Inflammatory macrophage treated with lipopolysaccharide for 1 hour (primary cell): ENCODE measurements at regions not wholly inside any gene's neighbourhood (a gene's known extent, or its start where the extent isn't known, plus 50 kb on each side); places are given as distances from the start of the nearest gene placed in this dataset.
"Not testable (repeated sequence)": the region's sequence is repeated elsewhere in the genome, so short reads cannot be mapped to it uniquely, and the experiment has no call there.

ENCODE experiments used
- DNase-seq, 2 donors: peaks; one replicate each; pipeline ENCODE4 v3.0.0-alpha.2; 2020 to 2022

DNA sequence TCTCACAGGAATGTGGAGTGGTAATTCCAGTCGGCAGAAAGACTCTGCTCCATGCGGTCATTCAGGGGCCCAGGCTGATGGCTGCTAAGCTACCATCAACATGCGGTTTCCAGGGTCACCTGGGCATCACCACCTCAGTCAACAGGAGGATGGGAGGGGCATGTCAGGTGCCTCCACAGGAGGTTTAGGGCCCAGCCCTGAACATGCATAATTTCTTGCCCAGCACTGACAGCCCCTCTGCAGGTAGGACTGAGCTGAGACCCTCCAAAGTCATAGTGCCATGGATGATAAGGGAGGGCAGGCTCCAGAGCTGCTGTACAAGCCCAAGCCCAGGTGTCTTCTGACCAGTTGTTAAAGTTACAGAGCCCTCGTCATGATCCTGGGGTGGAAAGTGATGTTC is 244.0 kb upstream of the SFSWAP start:
- no peak for DNase-seq

DNA sequence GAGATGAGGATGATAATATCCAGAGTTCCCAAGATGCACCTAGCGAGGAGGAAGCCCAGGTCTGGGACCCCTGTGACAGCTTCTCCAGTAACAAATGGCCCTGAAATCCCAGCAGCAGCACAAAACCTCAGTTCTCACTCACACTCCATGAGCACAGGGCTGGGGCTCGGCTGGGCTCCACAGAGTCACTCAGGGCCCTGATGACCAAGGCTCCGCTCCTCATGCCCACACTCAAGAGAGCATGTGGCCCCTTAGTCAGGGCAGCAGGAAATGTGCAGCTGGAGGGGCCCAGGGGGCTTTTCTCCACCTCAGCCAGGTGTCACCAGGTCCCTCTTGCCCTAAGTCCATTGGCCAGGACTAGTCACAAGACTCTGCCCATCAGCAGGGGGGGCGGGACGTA is 242.7 kb upstream of the SFSWAP start:
- DNase-seq, result no peak

DNA sequence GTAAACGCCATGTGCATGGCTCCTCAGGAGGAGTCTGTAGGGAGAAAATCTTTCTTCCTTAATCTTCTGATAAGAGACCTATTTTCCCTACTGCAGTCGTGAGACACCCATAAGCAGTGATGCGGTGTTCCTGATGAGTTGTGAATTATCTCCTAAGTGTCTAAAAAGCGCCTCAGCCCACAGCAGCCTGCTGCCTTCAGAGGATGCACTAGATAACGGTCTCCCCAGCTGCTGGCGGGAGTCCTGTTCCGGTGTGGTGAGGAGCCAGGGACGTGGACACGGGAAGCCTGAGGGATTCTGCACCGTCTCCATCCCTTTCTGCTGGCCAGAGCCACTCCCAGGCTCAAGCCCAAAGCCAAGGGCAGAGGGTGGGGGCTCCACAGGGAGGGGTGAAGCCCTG is 240.9 kb upstream of the SFSWAP start:
- not testable (repeated sequence) for DNase-seq

DNA sequence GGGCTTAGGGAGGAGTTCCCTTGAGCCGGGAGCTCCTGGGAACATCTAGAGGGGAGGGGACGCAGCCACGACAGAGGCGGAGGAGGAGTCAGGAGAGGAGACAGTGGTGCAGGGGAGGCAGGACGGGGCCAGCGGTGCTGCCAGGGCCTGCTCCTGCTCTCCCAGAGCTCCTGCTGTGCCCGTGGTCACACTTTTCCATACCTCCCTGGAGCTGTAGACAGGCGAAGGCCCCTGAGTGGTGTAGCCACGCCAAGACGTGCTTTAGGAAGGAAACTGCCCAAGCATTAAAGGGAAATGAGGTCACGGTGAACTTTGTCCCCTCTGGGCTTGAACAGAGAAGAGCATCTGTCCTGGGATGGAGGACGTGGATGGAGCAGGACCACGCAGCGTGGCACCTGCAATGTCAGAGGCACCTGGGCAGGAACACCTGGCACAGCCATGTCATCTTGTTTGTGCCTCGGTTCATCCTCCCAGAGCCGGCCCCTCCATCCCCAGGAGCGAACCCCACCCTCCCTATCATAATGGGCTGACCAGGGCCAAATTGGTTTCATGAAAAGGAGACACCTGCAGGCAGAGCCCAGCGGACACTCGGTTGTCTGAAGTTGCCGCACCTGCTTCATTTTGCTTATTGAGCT is 239.5 kb upstream of the SFSWAP start:
- no peak for DNase-seq

DNA sequence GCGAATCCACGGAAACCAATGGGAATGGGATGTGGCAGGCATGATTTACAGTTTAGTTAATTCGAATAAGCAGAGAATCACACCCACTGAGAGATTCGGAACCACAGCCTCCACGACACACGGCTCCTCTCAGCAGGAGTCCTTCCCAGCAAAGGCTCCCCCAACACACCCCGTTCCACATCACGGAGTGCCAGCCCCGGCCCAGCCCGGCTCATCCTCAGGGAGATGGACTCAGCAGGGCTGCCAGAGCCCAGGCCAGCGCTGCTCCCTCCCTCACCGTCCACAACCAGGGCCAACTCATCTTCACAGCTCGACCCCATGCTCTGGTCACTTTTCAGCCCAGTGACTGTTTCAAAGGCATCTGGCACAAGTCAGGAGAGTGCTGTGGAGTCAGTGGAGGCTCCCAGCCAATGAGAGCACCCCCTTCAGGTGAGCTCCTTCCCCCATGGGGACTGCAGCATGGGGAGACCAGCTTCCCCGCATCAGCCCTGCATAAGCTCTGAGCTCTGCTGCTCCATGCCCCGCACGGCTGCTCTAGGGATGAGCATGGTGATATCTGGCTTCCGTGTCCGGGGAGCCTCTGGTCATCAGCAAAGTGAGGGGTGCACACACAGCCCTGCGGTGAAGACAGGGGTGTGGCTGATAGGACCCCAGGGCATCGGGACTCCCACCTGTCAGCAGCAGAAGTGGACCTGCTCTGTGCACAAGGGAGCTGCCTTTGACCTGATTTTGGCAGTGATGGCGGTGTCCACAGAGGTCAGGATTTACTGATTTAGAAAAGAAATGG is 238.8 kb upstream of the SFSWAP start:
- no peak for DNase-seq

DNA sequence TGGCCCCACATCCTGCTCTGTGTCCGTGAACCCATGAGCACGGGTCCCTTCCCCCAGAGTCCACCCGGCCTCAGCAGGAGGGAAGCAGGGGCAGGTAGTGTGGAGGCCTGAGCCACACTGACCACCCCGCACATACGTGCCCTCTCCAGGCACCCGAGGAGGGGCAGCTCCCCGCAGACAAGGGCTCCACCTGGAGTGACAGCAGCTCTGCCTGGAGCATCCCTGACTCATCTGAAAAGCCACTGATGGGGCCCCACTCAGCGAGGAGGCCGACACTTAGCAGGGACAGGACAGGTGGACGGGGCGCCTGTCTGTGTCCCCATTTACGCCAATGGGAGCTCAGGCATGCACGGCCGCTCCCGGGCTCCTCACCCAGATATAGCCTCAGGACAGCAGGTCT is 237.6 kb upstream of the SFSWAP start:
- no peak for DNase-seq

DNA sequence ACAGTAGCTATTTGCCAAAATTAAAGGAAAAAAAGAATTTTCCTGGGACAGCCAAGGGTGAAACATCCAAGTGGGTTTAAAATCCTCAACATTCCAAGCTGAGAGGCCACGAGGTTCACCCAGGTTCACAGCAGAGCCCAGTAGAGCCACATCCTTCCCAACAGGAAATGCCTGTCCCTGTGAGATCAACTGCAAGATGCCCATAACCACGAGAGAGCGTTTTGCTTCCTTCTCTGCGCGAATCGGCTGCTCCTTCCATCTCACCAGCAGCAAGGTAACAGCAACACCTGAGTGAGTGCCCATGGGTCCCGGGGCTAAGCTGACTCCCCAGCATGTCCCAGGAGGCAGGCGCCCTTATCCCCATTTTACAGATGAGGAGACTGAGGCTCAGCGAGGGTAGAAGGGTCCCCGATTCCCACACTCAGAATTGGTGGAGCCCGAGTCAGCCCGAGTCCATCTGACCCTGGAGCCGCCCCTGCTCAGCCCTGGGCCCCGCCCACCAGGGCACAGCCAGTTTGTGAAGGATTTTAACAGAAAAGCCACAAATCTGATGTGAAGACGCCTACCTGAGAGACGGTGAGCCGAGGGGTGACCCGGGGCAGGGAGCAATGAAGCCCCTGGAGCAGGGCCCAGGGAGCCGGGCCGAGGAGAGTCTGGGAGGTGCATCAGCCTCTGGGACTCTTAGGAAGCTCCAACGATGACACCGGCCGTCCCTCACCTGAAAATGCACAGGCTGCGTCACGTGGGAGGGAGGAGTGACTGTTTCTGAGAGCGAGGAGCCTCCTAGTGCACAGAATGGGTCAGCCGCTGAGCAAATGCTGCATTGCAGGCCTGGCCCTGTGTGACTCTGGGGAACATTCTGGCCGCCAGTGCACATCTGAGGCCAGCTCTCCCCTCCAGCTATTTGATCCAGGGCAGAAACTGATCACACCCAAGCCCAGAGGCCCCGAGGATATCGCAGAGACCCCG is 236.9 kb upstream of the SFSWAP start:
- DNase-seq, result no peak

DNA sequence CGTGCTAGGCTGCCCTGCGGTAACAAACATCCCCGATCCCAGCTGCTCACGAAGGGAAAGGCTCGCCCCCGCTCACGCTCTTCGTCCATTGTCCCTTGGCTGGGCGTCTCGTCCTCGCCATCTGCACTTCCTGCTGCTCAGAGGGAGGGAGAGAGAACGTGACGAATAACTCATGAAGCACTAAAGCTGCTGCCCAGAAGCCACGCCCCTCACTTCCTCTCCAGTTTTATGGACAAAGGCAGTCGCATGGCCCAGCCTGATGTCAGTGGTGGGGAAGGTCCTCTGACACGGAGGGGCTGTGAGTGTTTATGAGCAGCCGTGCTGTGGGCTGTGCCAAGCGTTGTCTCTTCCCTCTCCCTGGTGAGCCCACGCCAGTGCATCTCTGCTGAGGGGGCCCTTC is 235.9 kb upstream of the SFSWAP start:
- DNase-seq, result not testable (repeated sequence)

DNA sequence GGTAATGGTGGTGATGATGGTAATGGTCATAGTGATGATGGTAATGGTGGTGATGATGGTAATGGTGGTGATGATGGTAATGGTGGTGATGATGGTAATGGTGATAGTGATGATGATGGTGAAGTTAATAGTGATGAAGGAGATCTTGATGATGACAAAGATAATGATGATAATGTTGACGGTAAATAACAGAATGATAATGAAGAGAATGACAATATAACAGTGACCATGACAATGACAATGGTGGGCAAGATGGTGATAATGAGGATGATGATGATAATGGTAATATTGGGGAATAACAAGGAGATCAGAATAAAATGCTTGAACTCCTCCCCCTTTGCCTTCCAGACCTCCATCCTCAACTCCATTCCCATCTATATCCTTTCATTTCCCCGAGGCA is 233.3 kb upstream of the SFSWAP start:
- no peak for DNase-seq

DNA sequence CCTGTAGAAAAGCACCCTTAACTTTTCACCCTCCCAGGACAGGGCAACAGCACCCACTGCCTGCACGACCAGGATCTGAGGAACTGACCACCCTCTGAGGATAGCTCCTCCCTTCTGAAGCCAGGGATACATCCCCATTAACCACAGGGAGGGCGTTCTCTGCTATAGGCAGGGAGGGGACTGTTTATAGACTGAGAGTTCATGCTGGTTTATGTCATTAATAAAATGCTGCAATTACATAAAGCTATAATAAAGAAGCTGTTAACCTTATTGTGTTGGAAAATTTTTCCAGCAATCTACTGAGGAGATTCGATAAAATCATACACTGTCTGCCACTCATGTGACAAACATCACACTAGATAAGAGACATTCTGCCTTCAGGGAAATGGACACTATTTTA is 232.4 kb upstream of the SFSWAP start:
- no peak for DNase-seq

DNA sequence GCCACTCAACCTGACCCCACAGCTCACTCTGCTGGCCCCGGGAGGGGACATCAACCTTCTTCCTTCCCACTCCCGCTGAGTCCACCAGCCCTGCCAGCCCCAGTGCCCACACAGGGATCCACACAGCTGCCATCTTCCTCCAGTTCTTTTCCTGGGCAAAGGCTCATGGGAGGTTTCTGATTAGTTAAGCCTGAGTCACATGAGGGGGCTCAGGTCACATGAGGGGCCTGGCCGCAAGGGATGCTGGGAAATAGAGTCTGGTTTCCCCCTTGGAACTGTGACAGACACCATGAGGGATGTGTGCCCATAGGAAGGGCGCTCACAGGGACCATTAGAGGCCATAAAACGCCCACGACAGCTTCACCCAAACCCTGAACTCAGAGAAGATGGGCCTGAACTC is 228.7 kb upstream of the SFSWAP start:
- DNase-seq, result no peak

DNA sequence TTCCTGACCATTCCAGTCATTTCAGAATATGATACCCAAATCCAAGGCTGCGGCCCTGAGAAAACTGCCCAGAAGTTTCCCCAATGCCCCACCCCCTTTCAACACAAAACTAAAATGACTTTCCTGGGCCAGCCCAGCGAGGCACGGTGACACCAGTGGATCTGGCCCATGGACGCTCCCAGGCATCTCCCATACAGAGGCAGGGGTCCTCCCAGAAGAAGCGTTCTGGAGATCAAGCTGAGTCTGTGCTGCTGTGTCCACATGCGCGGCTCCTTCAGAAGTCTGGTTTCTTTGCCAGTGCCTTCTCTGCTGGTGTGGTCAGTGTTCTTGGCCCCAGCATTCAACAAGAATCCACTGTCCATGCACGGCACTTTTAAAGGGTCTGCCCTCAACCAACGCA is 228.2 kb upstream of the SFSWAP start:
- no peak for DNase-seq

DNA sequence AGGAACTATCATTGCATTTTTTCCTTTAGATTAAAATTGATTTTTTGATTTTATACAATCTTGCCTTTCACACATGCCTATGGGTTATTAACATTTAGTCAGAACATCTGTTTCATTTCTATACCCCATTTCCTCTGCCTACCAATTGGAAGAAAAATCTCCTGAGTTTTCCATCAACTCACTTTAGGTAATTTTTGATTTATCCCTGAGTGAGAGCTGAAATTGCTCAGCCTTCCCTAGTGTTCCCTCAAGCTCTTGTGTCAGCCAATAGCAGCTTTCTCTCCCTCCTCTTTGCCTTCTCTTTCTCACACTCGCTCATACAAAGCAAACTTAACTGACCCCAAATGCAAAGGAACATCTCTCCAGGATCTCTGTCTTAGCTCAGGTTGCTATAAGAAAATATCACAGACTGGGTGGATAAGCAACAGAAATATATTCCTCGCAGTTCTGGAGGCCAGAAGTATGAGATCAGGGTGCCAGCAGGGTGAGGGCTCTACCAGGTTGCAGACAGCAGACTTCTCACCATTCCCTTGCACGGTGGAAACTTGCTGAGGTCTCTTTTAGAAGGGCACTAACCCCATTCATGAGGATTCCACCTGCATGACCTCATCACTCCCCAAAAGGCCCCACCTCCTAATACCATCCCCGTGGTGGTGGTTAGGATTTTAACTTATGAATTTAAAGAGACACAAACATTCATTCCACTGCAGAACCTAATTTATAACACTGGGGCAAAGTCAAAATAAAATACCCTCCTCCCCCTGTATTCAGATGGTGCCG is 224.2 kb upstream of the SFSWAP start:
- no peak for DNase-seq

DNA sequence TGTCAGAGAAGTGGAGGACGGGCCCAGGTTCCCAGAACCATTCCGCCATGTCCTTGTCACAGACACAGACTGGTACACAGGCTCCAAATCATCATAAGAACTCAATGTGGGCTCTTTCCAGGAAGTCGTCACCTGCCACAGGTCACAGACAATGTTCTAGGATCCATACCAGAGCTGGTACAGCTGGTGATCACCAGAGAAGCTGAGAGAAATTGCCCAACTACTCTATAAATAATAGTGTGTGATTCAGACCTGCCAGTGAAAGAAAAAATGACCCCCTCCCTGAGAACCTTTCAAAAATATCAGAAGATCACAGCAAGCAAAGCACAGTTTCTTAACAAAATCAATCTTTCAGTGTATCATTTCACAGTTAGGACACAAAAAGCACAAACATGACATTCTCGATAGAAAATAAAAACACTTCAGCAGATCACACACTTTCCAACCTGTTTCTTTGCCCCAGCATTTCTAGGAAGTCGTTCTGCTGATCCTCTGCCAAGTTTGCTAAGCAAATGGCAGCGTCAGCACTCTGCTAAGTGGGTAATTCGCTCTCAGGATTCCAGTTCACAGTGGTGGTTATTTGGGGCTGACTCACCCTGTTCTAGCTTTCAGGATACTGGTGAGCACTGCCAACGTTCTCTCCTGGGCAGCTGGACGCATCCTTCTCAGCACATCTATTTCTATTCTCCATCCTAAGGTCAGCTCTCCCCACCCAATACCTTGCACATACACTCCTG is 223.3 kb upstream of the SFSWAP start:
- no peak for DNase-seq

DNA sequence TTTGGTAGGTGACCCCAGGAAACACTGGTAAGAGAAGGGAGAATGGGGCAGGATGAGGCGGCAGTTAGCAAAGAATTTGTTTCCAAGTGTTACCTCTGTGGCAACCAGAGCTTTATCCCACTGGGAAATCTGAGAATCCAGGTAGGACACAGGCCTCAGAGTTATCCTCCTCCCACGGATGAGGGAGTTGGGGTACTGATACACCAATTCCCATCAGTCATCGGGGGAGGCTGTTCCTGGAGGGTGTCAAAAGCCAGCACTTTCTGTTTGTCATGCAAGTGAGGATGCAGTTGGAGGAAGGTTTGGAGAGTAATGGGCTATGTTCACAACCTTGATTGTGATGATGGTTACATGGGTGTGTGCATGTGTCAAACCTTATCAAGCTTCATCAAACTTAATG is 221.2 kb upstream of the SFSWAP start:
- no peak for DNase-seq

DNA sequence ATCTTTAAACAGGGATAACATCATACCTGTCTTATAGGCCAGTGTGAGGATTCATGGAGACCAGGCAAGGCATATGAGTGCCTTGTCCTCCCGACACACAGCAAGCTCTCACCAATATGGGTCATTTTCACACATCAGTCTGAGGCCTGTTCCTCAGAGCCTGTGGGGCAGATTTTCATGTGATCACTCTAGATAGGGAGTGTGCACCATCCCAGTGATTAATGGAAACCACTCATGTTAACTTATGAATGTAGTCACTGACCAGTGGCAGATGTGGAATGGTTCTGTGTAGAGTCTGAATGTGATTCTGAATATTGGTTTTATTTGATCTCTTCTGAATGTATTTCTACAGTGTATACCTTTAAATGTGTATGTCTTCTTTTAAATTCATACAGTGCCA is 219.7 kb upstream of the SFSWAP start:
- DNase-seq, result no peak

DNA sequence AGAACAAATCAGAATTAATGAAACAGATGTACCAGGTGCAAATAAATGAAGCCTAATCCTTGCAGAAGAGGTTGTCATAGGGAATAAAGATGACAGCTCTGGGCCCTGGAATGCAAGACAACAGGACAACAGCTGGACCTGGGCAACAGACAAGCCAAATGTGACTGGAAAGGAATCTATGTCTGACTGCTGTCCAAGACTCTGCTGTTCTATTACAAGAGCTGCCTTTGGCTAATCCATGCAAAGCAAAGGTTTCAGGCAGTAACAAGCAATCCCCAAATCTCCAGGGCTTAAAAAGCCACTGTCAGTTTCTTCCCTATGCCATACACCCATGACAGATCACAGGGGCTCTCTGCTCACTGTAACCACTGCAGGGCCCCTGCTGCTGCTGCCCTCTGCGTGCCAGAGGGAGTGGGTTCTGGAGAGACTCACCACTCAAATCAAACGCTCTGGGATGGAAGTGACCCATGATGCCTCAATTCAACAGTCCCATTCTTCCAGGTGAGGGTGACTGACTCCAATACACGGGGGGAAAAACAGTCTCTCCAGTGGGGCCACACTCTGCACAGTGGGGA is 218.9 kb upstream of the SFSWAP start:
- no peak for DNase-seq

DNA sequence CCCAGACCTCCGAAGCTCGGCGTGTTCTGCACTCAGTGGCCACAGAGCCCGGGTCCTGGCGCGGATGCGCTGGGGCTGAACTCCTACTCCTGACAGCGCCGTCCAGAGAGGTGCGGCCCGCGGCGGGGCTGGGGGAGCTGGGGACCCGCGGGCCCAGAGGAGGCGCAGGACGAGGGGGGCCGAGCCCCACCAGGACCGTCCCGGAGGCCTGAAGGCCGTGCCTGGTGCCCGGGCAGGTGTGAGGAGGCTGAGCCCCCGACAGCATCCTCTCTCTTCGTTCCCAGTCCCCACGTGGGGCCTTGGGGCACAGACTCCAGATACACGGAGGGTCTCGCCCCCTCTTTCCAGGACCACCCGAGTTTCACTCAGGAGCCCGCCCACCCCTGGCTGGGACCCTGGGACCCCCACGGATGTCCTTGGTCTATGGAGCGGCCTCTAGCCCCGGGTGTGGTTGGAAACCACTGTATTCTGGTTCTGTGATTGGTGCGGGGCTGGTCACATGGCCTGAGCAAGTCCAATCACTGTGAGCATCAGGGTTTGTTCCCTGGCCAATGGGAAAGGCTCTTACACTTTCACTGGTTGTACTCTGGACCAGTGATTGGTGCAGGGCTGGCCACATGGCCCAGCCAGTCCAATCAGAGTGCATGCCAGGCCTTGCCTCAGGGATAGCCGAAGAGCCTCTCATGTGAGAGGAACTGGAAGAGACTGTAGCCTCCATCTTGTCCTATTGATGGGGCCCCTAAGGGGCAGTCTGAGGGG is 217.6 kb upstream of the SFSWAP start:
- DNase-seq, result no peak

DNA sequence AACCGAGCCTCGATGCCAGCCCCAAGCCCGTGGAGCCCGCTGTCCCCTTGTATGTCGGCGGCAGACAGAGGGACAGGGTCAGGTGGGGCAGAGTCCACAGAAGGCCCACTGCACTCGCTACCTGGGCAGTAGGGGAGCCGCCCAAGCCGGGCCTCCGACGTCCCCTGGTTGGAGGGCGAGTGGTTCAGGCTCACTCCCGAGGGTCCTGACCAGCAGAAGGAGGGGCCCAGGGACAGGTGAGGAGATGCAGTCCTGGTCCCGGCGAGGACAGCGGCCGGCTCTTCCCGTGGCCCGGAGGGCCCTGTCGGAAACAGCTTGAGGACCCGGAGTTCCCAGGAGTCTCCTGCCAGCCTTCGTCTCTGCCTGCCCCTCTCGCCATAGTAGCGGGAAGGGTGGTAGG is 216.7 kb upstream of the SFSWAP start:
- DNase-seq, result no peak

DNA sequence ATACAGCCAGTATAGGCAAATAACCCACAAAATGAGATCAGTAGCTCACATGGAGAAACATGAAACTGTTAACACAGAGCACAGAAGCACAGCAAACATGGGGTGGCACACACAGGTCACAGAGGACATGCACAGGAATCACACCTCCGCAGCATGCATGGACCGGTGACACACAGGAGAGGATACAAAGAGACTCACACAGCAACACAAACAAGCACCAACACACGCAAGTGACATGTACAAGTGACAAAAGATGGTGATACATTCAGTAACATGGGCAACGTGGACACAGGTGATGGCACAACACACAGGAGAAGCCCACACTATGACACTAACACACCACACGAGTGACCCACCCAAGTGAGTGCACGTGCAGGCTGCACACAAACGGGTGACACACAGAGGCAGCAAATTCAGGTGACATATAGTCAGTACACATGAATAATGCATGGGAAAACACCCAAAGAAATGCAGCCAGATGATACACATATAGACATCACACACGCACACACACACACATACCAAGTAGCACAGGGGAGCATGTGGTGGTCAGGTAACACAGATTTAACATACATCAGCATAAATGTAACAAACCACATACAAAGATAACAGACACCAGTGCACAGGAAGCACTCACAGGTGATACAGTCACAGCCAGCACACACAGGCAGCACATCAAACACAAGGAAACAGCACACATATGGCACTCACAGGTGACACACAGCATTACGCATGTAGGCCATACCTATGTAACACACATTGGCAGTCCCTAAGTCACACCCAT is 216.0 kb upstream of the SFSWAP start:
- DNase-seq, result no peak
